ENCODE measurements at regions not wholly inside any gene's neighbourhood (a gene's known extent, or its start where the extent isn't known, plus 50 kb on each side); places are given as distances from the start of the nearest gene placed in this dataset.

DNA sequence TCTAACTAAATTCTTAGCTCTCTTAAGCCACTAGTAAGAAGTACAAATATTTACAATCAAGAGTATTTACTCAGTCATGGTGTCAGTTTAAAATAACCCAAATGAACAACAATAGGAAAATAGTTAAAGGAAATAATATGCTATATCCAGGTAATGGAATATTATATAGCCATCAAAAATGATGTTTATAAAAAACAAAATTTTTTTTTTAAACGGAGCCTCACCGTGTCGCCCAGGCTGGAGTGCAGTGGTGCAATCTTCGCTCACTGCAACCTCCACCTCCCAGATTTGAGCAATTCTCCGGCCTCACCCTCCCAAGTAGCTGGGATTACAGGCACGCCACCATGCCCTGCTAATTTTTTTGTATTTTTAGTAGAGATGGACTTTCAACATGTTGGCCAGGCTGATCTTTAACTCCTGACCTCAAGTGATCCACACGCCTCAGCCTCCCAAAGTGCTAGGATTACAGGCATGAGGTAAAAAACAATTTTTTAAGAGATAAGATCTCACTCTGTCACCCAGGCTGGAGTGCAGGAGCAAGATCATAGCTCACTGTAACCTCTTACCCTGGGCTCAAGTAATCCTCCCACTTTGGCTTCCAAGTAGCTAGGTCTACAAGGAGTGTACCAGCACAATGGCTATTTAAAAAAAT, 132.5 kb downstream of the NOC3L start:
- peaks cover 0 to 3% of the 10 kb centered on the region in 2 experiments; a peak in 1 of 4 replicates for H3K9me3 ChIP-seq (ENCODE audit: insufficient read depth in 2 of 2, low read depth in 1 of 2, low read length in 1 of 2)
- no peak overlapping the region for H2BK15ac ChIP-seq (ENCODE audit: low read length)
- H3K4me3 ChIP-seq (ENCODE audit: extremely low read depth in 1 of 4, insufficient read depth in 2 of 4, low read depth in 3 of 4, low read length in 4 of 4) = no peak overlapping the region
- H3K4me1 ChIP-seq (replicated peaks in 1 of 4; ENCODE audit: control insufficient read depth in 3 of 4, insufficient read depth in 4 of 4, low read length in 3 of 4) = no peaks in the 10 kb centered on the region
- ChIA-PET POLR2A (ENCODE audit: partially characterized antibody) (no interaction called here), CTCF (ENCODE audit: partially characterized antibody) (interaction anchor here (0.9 kb wide), 1 partner anchor 19 kb away, joined by 3 read pairs; no protein-coding TSS in a partner anchor)
- H2AFZ ChIP-seq (ENCODE audit: low read length) = no peak overlapping the region
- no peak overlapping the region for H3K18ac ChIP-seq (ENCODE audit: extremely low read depth, low read length)
- DNase-seq (ENCODE audit: low read depth in 1 of 2, low spot score in 2 of 2) = no peak
- no peak overlapping the region for H4K91ac ChIP-seq (replicated peaks; ENCODE audit: insufficient read length, low read length)
- H3K79me1 ChIP-seq (ENCODE audit: low read depth, low read length) = no peaks in the 10 kb centered on the region
- no peak overlapping the region for H4K8ac ChIP-seq (ENCODE audit: extremely low read depth, insufficient read depth, low read length)
- no peak overlapping the region for H2BK12ac ChIP-seq (ENCODE audit: low read depth, low read length)
- no peak overlapping the region for H3K27ac ChIP-seq (ENCODE audit: low read depth, low read length)
- H3K9ac ChIP-seq (replicated peaks in 1 of 4; ENCODE audit: extremely low read depth in 1 of 4, low read depth in 3 of 4, low read length in 3 of 4) = no peak overlapping the region
- H3K14ac ChIP-seq (ENCODE audit: insufficient read length) = no peak overlapping the region
- no peaks in the 10 kb centered on the region for H4K20me1 ChIP-seq (replicated peaks in 1 of 2; ENCODE audit: control insufficient read depth in 1 of 2, insufficient read depth in 2 of 2, low read length in 2 of 2)
- no peak overlapping the region for H4K5ac ChIP-seq (ENCODE audit: insufficient read length, low read depth, low read length)
- FAIRE-seq = no peak
- H3K79me2 ChIP-seq (ENCODE audit: control insufficient read depth in 1 of 2, insufficient read depth in 2 of 2, low read length in 2 of 2) = no peaks in the 10 kb centered on the region
- H3K27me3 ChIP-seq (replicated peaks in 1 of 4; ENCODE audit: control insufficient read depth in 3 of 4, extremely low read depth in 1 of 4, insufficient read depth in 3 of 4, low read length in 3 of 4) = no peaks in the 10 kb centered on the region
- H3K23ac ChIP-seq (ENCODE audit: insufficient read length) = no peak overlapping the region
- H3K4me2 ChIP-seq (ENCODE audit: insufficient read depth in 1 of 2, low read depth in 2 of 2, low read length in 2 of 2) = no peak overlapping the region
- no peak overlapping the region for H3K4ac ChIP-seq (replicated peaks; ENCODE audit: insufficient read length, low read depth, low read length)
- no peak overlapping the region for H2BK120ac ChIP-seq (replicated peaks; ENCODE audit: low read depth, low read length)
- no peaks in the 10 kb centered on the region for H3K23me2 ChIP-seq (ENCODE audit: low read depth, low read length)
- no peaks in the 10 kb centered on the region for H3K36me3 ChIP-seq (ENCODE audit: control insufficient read depth in 2 of 4, insufficient read depth in 4 of 4, low read length in 3 of 4)
- no peak overlapping the region for H3K56ac ChIP-seq (replicated peaks; ENCODE audit: insufficient read length, low read depth, low read length)
- H2BK20ac ChIP-seq (ENCODE audit: low read length) = no peak overlapping the region
- H2AK5ac ChIP-seq (ENCODE audit: low read depth, low read length) = no peak overlapping the region
- 85% methylated on average over 7 of the region's 7 CpGs; no CpG with 5 or more reads in 1 of the 2 experiments for WGBS, 2 experiments (ENCODE audit: extremely low coverage in 1 of 2, insufficient coverage in 1 of 2, insufficient read length in 1 of 2, insufficient replicate concordance in 2 of 2, low coverage in 1 of 2, low lambda C conversion rate in 2 of 2, missing lambda C conversion rate in 1 of 2)
- no peak overlapping the region for H2BK5ac ChIP-seq (ENCODE audit: low read depth, low read length)

Data from H1 (cell line).